COLO829 (cell line): ENCODE measurements at regions not wholly inside any gene's neighbourhood (a gene's known extent, or its start where the extent isn't known, plus 50 kb on each side); places are given as distances from the start of the nearest gene placed in this dataset.
"Not testable (repeated sequence)": the region's sequence is repeated elsewhere in the genome, so short reads cannot be mapped to it uniquely, and the experiment has no call there.

Experiments
- DNase-seq: peaks from one replicate; pipeline ENCODE4 v3.0.0; 2012; ENCODE audit warnings: low spot score

- DNase-seq = no peak
Measured at GRCh38 chrX:74065831-74066390, 213.4 kb upstream of the XIST start.

GRCh38 chrX:74063426-74064155 is 211.1 kb upstream of the XIST start:
- no peak for DNase-seq

- DNase-seq = no peak
Measured at GRCh38 chrX:74061879-74062278, 209.4 kb upstream of the XIST start.

GRCh38 chrX:74049126-74049525 is 196.6 kb upstream of the XIST start:
- no peak for DNase-seq

GRCh38 chrX:74034066-74034465 is 181.6 kb upstream of the XIST start:
- not testable (repeated sequence) for DNase-seq

GRCh38 chrX:74031527-74031926 is 179.0 kb upstream of the XIST start:
- DNase-seq = not testable (repeated sequence)

GRCh38 chrX:74030766-74031165 is 178.3 kb upstream of the XIST start:
- not testable (repeated sequence) for DNase-seq

- not testable (repeated sequence) for DNase-seq
Measured at GRCh38 chrX:74025145-74025544, 172.6 kb upstream of the XIST start.

GRCh38 chrX:74023203-74023602 is 170.7 kb upstream of the XIST start:
- no peak for DNase-seq

GRCh38 chrX:74018253-74018652 is 165.7 kb upstream of the XIST start:
- no peak for DNase-seq

GRCh38 chrX:74015379-74016019 is 163.0 kb upstream of the XIST start:
- DNase-seq = peak; percentile 38

GRCh38 chrX:74009041-74009440 is 156.5 kb upstream of the XIST start:
- DNase-seq = no peak

- DNase-seq = no peak
Measured at GRCh38 chrX:73992019-73992418, 139.5 kb upstream of the XIST start.

GRCh38 chrX:73987166-73987565 is 134.7 kb upstream of the XIST start:
- no peak for DNase-seq

- no peak for DNase-seq
Measured at GRCh38 chrX:73979551-73980131, 127.1 kb upstream of the XIST start.

- no peak for DNase-seq
Measured at GRCh38 chrX:73977542-73978169, 125.1 kb upstream of the XIST start.

GRCh38 chrX:73967461-73967860 is 114.9 kb upstream of the XIST start:
- DNase-seq = not testable (repeated sequence)

GRCh38 chrX:73965833-73966232 is 113.3 kb upstream of the XIST start:
- no peak for DNase-seq

- no peak for DNase-seq
Measured at GRCh38 chrX:73964579-73964978, 112.1 kb upstream of the XIST start.

GRCh38 chrX:73963682-73964081 is 111.2 kb upstream of the XIST start:
- DNase-seq = no peak

GRCh38 chrX:73962948-73963347 is 110.4 kb upstream of the XIST start:
- no peak for DNase-seq

- DNase-seq = not testable (repeated sequence)
Measured at GRCh38 chrX:73961867-73962266, 109.4 kb upstream of the XIST start.

- no peak for DNase-seq
Measured at GRCh38 chrX:73944563-73944908, 92.0 kb upstream of the XIST start.
